GM18505 (cell line): ENCODE measurements at regions not wholly inside any gene's neighbourhood (a gene's known extent, or its start where the extent isn't known, plus 50 kb on each side); places are given as distances from the start of the nearest gene placed in this dataset.
"Not testable (repeated sequence)": the region's sequence is repeated elsewhere in the genome, so short reads cannot be mapped to it uniquely, and the experiment has no call there.

ENCODE experiments used
- ATAC-seq: cut with Tn5 transposase; IDR thresholded peaks from one replicate; pipeline ENCODE4 v1.9.1; 2021; ENCODE audit not compliant: unreplicated experiment
- POLR2A ChIP-seq: IDR thresholded peaks from 4 replicates; pipeline ENCODE4 v1.6.1; 2011; ENCODE audit warnings: borderline replicate concordance; ENCODE audit not compliant: insufficient read depth, insufficient read length; ENCODE audit errors: extremely low read depth

GRCh38 chr4:9679704-9680478 lies 101.5 kb upstream of the DRD5 start:
- TF ChIP-seq POLR2A, result no peak
- no peak for ATAC-seq

- not testable (repeated sequence) for ATAC-seq
Observed at GRCh38 chr4:9683174-9683573, 98.3 kb upstream of the DRD5 start.

GRCh38 chr4:9685016-9685415 lies 96.4 kb upstream of the DRD5 start:
- not testable (repeated sequence) for ATAC-seq

GRCh38 chr4:9685692-9686091 lies 95.7 kb upstream of the DRD5 start:
- ATAC-seq, result no peak
- TF ChIP-seq POLR2A, result no peak

GRCh38 chr4:9690636-9691237 lies 90.7 kb upstream of the DRD5 start:
- not testable (repeated sequence) for ATAC-seq

- TF ChIP-seq POLR2A, result no peak
- peak; percentile 100 for ATAC-seq
Observed at GRCh38 chr4:9691238-9692065, 90.0 kb upstream of the DRD5 start.

GRCh38 chr4:9692791-9693491 lies 88.5 kb upstream of the DRD5 start:
- not testable (repeated sequence) for ATAC-seq

- ATAC-seq, result not testable (repeated sequence)
Observed at GRCh38 chr4:9694403-9694802, 87.0 kb upstream of the DRD5 start.

- not testable (repeated sequence) for ATAC-seq
Observed at GRCh38 chr4:9695994-9696393, 85.4 kb upstream of the DRD5 start.

GRCh38 chr4:9696561-9696960 lies 84.9 kb upstream of the DRD5 start:
- not testable (repeated sequence) for ATAC-seq

GRCh38 chr4:9702019-9702418 lies 79.4 kb upstream of the DRD5 start:
- not testable (repeated sequence) for ATAC-seq

- ATAC-seq, result not testable (repeated sequence)
Observed at GRCh38 chr4:9702696-9703095, 78.7 kb upstream of the DRD5 start.

- ATAC-seq, result peak; percentile 58
- TF ChIP-seq POLR2A, result no peak
Observed at GRCh38 chr4:9703391-9703790, 78.0 kb upstream of the DRD5 start.

- not testable (repeated sequence) for ATAC-seq
Observed at GRCh38 chr4:9704126-9704525, 77.3 kb upstream of the DRD5 start.
